ENCODE measurements at regions not wholly inside any gene's neighbourhood (a gene's known extent, or its start where the extent isn't known, plus 50 kb on each side); places are given as distances from the start of the nearest gene placed in this dataset.

DNA sequence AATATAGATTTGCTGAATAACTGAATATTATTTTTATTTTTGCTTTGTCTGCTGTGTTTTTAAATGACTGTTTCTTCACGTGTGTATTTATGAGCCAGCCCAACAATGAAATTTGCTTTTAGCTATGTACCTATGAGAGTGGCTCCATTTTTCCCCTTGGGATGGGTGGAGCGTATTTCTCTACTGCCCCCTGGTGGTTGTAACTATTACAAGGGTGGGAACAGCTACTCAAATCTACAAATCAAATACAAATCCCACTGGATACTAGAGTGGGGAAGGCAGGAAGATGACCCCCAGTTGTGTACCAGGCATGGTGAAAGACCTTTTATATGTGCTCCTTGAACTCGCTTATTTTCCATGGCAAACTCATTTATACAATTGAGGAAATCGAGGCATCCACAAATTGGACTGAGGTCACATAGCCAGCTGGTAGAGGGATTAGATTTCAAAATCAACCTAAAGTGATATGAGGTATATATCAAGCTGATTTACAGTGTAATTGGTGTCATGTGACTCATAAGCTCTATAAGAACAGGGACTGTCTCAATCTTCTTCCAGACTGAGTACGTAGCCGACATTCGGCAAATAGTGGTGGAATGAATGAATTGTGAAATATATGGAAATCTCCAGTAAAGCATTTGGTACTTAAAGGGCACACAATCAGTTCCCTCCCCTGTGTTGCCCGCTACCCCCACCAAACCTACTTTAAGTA lies 69.5 kb upstream of the VEPH1 start:
- no peak for DNase-seq (ENCODE audit: low read depth)
- no peak overlapping the region for H3K4me3 ChIP-seq (ENCODE audit: low read depth, low read length)

DNA sequence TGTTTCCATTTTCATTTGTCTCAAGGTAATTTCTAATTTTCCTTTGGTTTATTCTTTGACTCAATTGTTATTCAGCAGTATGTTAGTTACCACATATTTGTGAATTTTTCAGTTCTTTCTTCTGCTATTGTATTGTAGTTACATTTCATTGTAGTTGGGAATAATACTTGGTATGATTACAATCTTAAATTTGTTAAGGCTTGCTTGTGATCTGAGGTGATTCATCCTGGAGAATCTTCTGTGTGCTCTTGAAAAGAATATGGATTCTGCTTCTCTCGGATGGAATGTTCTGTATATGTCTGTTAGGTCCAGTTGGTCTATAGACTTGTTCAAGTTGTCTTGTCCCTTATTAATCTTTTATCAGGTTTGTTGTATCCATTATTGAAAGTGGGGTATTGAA lies 63.4 kb upstream of the VEPH1 start:
- no peak overlapping the region for H3K4me3 ChIP-seq (ENCODE audit: low read depth, low read length)
- DNase-seq (ENCODE audit: low read depth), result no peak

DNA sequence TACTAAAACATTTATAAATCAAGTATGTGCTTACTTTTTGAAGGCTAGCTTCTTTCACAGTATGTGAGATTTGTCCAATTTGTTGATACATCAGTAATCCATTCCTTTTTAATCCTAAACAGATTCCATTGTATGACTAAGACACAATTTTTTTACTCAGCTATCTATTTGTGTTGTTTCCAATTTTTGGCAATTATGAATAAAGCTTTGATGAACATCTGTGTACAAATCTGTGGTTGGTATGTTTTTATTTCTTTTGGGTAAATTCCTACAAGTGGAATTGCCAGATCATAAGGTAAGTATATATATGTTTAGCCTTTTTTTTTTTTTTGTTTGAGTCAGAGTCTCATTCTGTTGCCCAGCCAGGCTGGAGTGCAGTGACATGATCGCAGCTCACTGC lies 56.2 kb upstream of the VEPH1 start:
- no peak overlapping the region for H3K4me3 ChIP-seq (ENCODE audit: low read depth, low read length)
- DNase-seq (ENCODE audit: low read depth), result no peak

Data from skeletal muscle cell (primary cell).